C4-2B (cell line): ENCODE measurements at regions not wholly inside any gene's neighbourhood (a gene's known extent, or its start where the extent isn't known, plus 50 kb on each side); places are given as distances from the start of the nearest gene placed in this dataset.

Experiments
- H3K27ac ChIP-seq: fragments of 450-650 bp; 2 replicates; pipeline ENCODE4 v1.5.1; 2017
- ZFX ChIP-seq: fragments of 450-650 bp; IDR thresholded peaks from 2 replicates; pipeline ENCODE4 v1.6.1; 2017
- TF ChIP-seq, protein P1 (sequence below): fragments of 450-650 bp; conservative IDR thresholded peaks from 2 replicates; pipeline ENCODE4 v1.5.1; 2017; ENCODE audit warnings: mild to moderate bottlenecking

DNA sequence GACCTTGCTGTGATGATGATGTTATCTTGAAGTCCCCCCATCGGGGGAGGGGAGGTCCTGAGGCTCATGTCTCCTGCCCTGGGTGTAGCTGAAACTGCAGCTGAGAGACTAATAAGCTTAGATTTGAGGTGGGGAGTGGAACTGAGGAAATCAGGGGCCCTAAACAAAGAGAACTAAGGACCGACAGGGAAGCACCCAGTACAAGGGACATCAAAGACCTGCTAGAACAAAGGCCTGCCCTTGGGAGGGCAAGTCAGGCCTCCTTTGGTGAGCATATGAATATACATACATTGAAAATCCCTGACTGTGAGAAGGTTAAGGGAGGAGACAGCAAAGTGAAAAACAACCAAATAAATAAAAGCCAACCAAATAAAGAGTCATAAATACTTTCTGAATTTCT is 1132.5 kb upstream of the CELF4 start:
- TF ChIP-seq, protein P1, sequence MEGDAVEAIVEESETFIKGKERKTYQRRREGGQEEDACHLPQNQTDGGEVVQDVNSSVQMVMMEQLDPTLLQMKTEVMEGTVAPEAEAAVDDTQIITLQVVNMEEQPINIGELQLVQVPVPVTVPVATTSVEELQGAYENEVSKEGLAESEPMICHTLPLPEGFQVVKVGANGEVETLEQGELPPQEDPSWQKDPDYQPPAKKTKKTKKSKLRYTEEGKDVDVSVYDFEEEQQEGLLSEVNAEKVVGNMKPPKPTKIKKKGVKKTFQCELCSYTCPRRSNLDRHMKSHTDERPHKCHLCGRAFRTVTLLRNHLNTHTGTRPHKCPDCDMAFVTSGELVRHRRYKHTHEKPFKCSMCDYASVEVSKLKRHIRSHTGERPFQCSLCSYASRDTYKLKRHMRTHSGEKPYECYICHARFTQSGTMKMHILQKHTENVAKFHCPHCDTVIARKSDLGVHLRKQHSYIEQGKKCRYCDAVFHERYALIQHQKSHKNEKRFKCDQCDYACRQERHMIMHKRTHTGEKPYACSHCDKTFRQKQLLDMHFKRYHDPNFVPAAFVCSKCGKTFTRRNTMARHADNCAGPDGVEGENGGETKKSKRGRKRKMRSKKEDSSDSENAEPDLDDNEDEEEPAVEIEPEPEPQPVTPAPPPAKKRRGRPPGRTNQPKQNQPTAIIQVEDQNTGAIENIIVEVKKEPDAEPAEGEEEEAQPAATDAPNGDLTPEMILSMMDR: no peak
- TF ChIP-seq ZFX: no peak
- no peak overlapping the region for H3K27ac ChIP-seq

DNA sequence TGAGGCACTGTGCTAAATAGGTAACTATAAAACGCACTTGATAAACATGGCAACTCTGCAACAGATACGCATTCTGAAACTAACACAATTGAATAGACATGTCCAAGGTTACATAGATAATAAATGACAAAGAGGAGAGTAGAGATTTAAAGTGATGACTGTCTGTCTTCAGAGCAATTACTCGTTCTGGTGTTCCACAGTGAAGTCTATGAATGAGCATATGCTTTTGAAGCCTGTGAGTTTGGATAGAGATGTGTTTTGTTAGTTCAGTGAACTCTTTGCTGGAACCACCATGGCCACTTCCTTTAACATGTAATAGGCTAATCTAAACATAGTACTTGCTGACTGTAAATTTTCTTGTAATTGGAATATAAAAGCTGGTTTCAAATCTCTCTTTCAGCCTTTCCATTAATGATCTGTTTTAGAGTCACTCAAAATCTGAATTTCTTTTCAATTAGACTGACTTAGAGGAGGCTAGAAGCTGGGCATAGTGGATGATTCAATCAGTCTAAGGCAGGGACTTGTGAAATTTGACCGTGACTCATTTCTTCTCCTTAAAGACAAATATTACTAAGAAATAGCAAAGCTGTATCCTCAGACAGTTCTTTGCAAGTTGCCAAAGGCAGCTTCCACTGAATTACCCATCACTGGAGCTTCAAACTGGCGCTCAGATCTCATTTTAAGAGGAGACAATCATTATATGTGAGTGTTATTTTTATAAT is 1130.1 kb upstream of the CELF4 start:
- no peak overlapping the region for H3K27ac ChIP-seq
- TF ChIP-seq, protein P1: no peak
- no peak for TF ChIP-seq ZFX

- H3K27ac ChIP-seq: no peak overlapping the region
- no peak for TF ChIP-seq ZFX
- TF ChIP-seq, protein P1: no peak
Observed at GRCh38 chr18:38693104-38693503, 1127.5 kb upstream of the CELF4 start.

GRCh38 chr18:38690626-38691025 is 1125.0 kb upstream of the CELF4 start:
- H3K27ac ChIP-seq: no peak overlapping the region
- TF ChIP-seq, protein P1: no peak
- TF ChIP-seq ZFX: no peak

DNA sequence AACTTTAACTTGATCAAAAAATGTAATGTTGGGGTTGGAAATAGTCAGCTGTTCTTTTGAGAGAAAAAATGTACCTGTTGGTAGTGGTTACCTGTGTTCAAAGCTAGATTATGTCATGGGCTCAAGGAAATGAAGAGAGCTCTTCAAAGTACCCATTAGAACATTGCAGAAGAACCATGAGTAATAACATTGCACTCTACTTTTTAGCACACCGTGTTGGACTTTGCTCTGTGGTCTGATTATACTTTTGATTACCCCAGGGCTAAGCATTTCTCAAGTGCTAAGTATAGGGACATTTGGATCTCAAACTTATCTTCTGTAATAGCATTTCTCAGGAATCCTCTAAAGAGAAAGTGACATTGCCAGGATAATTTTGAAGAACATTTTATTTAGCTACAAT is 1122.8 kb upstream of the CELF4 start:
- TF ChIP-seq, protein P1: no peak
- TF ChIP-seq ZFX: no peak
- H3K27ac ChIP-seq: no peak overlapping the region

- H3K27ac ChIP-seq: no peak overlapping the region
- TF ChIP-seq ZFX: no peak
- TF ChIP-seq, protein P1: no peak
Observed at GRCh38 chr18:38670486-38670885, 1104.9 kb upstream of the CELF4 start.

DNA sequence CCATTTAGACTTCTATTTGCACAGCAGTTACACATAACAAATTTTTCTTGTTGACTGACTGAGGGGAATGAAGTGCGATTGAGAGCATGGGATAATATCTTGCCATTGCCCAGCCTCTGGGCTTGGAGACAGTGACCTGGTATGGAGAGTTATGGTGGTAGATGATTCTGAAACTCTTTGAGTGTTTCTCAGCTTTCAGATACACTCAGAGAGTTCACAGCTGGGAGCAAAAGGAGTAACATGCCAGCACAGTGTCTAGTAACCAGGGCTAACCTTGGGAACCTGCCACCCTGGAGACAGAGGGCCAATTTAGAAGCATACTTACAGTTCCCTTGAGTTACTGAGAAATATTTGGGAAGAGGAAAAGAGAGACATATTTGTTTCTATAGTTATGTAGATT is 1099.3 kb upstream of the CELF4 start:
- no peak overlapping the region for H3K27ac ChIP-seq
- TF ChIP-seq, protein P1: no peak
- no peak for TF ChIP-seq ZFX
